ENCODE measurements at regions not wholly inside any gene's neighbourhood (a gene's known extent, or its start where the extent isn't known, plus 50 kb on each side); places are given as distances from the start of the nearest gene placed in this dataset.

DNA sequence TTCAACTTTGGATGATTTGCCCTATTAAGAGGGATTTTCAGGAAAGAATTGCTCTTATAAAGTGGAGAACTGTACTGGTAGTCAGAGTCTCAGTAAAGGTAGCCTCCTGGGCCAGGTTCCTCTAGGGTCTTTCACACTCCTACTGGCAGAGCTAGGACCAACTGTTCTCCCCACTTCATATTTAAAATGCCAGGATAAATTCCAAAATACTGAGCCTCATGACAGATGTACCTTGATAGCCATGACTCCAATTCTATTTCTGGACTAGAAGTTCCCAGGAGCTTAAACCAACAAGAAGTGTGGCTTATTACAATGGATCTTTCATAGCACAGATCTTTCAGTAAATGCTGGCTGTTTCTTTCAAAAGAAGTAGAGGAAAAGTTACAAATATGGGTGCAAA lies 126.5 kb downstream of the C12orf75 start:
- intact Hi-C loops (cut with micrococcal nuclease): no loop called here
- Histone ChIP-seq H2AFZ (ENCODE audit: low read depth, low read length, poor library complexity, severe bottlenecking) (no peak overlapping the region), H3K27me3 (ENCODE audit: insufficient read depth, low read length) (no peaks in the 10 kb centered on the region; the same call in 1 of the 2 replicates), H3K4me3 (replicated peaks in 1 of 2; ENCODE audit: low read depth in 1 of 2, low read length in 2 of 2) (no peak overlapping the region), H3K4me2 (ENCODE audit: low read length) (no peak overlapping the region), H4K20me1 (ENCODE audit: insufficient read depth) (no peaks in the 10 kb centered on the region), H3K9me2 (ENCODE audit: insufficient read depth) (no peaks in the 10 kb centered on the region), H3K36me3 (ENCODE audit: control insufficient read depth in 1 of 2, insufficient read depth in 2 of 2, low read length in 2 of 2) (no peaks in the 10 kb centered on the region), H3K4me1 (ENCODE audit: control insufficient read depth in 1 of 2, insufficient read depth in 2 of 2, low read length in 2 of 2) (no peaks in the 10 kb centered on the region), H3K9me3 (ENCODE audit: control insufficient read depth in 1 of 2, insufficient read depth in 1 of 2, low read depth in 1 of 2, low read length in 2 of 2) (no peaks in the 10 kb centered on the region), H3K79me2 (ENCODE audit: insufficient read depth, low read length) (no peaks in the 10 kb centered on the region), H3K9ac (ENCODE audit: low read length) (no peak overlapping the region), H3K27ac (ENCODE audit: low read depth, low read length) (no peak overlapping the region)
- RAD21 ChIA-PET (ENCODE audit: low non-redundant PET in 1 of 2, low total read pairs in 2 of 2, uncharacterized antibody in 2 of 2, unreplicated experiment in 2 of 2): no interaction called here
- TF ChIP-seq YY1 (IDR thresholded peaks at IDR 0.05; ENCODE audit: extremely low read depth, insufficient replicate concordance, low read depth, low read length): no peak
- TF ChIP-seq ZFX (IDR thresholded peaks at IDR 0.05): no peak
- no peak for TF ChIP-seq MAX (IDR thresholded peaks at IDR 0.05)
- no peak for TF ChIP-seq TCF7L2 (IDR thresholded peaks at IDR 0.05; ENCODE audit: borderline replicate concordance, extremely low read depth, insufficient read depth, insufficient read length)
- TF ChIP-seq EZH2 (IDR thresholded peaks at IDR 0.05): no peak
- no peak for TF ChIP-seq CBX3 (IDR thresholded peaks at IDR 0.05; ENCODE audit: low read depth)
- TF ChIP-seq CEBPB (IDR thresholded peaks at IDR 0.05; ENCODE audit: low read depth): no peak
- TF ChIP-seq EGR1 (IDR thresholded peaks at IDR 0.05; ENCODE audit: low read depth): no peak
- no peak for TF ChIP-seq ATF3 (IDR thresholded peaks at IDR 0.05)
- TF ChIP-seq CTCF (IDR thresholded peaks at IDR 0.05 in 2 of 3, conservative IDR thresholded peaks at IDR 0.05 in 1 of 3; ENCODE audit: borderline replicate concordance in 1 of 3, insufficient read depth in 1 of 3, low read depth in 2 of 3, low read length in 2 of 3): no peak
- TF ChIP-seq EZH2phosphoT487 (IDR thresholded peaks at IDR 0.05; ENCODE audit: borderline replicate concordance): no peak
- no peak for TF ChIP-seq SRF (IDR thresholded peaks at IDR 0.05; ENCODE audit: low read depth)
- no peak for TF ChIP-seq ZNF274 (IDR thresholded peaks at IDR 0.05; ENCODE audit: low read depth, low read length)
- TF ChIP-seq FOSL1 (IDR thresholded peaks at IDR 0.05; ENCODE audit: low read depth): no peak
- TF ChIP-seq RAD21 (IDR thresholded peaks at IDR 0.05; ENCODE audit: low read depth): no peak
- TF ChIP-seq, protein P1, sequence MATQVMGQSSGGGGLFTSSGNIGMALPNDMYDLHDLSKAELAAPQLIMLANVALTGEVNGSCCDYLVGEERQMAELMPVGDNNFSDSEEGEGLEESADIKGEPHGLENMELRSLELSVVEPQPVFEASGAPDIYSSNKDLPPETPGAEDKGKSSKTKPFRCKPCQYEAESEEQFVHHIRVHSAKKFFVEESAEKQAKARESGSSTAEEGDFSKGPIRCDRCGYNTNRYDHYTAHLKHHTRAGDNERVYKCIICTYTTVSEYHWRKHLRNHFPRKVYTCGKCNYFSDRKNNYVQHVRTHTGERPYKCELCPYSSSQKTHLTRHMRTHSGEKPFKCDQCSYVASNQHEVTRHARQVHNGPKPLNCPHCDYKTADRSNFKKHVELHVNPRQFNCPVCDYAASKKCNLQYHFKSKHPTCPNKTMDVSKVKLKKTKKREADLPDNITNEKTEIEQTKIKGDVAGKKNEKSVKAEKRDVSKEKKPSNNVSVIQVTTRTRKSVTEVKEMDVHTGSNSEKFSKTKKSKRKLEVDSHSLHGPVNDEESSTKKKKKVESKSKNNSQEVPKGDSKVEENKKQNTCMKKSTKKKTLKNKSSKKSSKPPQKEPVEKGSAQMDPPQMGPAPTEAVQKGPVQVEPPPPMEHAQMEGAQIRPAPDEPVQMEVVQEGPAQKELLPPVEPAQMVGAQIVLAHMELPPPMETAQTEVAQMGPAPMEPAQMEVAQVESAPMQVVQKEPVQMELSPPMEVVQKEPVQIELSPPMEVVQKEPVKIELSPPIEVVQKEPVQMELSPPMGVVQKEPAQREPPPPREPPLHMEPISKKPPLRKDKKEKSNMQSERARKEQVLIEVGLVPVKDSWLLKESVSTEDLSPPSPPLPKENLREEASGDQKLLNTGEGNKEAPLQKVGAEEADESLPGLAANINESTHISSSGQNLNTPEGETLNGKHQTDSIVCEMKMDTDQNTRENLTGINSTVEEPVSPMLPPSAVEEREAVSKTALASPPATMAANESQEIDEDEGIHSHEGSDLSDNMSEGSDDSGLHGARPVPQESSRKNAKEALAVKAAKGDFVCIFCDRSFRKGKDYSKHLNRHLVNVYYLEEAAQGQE (IDR thresholded peaks at IDR 0.05; ENCODE audit: low read depth): no peak
- no peak for ATAC-seq
- no peak for DNase-seq (ENCODE audit: low read depth, low spot score)
- BruUV-seq (replicated peaks): no TSS peak
- CTCF ChIA-PET: no interaction called here
- POLR2A ChIA-PET: no interaction called here
